Activated naive CD4-positive, alpha-beta T cell treated with anti-CD3 and anti-CD28 coated beads, Interleukin-2, amount 50 U/mL, for 72 hours (primary cell): ENCODE measurements at regions not wholly inside any gene's neighbourhood (a gene's known extent, or its start where the extent isn't known, plus 50 kb on each side); places are given as distances from the start of the nearest gene placed in this dataset.

ENCODE experiments used
- ATAC-seq, 2 donors: fragments of 150-1000 bp; cut with Tn5 transposase; 2 replicates each; pipeline ENCODE4 v1.10.0; 2021; ENCODE audit warnings: mild to moderate bottlenecking in 2 of 2, moderate library complexity in 2 of 2
- DNase-seq, 2 donors: peaks; one replicate each; pipeline ENCODE4 v3.0.0; 2021 to 2022; ENCODE audit warnings: low spot score in 2 of 2
- H3K27ac Mint-ChIP-seq, 2 donors: one replicate each; pipeline ENCODE4 v1.8.0; 2022; ENCODE audit warnings: mild to moderate bottlenecking in 2 of 2, mixed read lengths in 2 of 2
- H3K36me3 Mint-ChIP-seq, 2 donors: one replicate each; pipeline ENCODE4 v1.8.0; 2022; ENCODE audit warnings: mixed read lengths in 2 of 2
- H3K9me3 Mint-ChIP-seq, 2 donors: one replicate each; pipeline ENCODE4 v1.8.0; 2022; ENCODE audit warnings: mixed read lengths in 2 of 2

- no peaks in the 10 kb centered on the region for H3K9me3 Mint-ChIP-seq
These were observed 250.1 kb upstream of the NOCT start for GRCh38 chr4:138765442-138765841.

GRCh38 chr4:138761638-138762220 lies 253.9 kb upstream of the NOCT start:
- Mint-ChIP-seq H3K27ac (no peak overlapping the region), H3K36me3 (no peaks in the 10 kb centered on the region), H3K9me3 (no peaks in the 10 kb centered on the region)
- DNase-seq (no peak), ATAC-seq (no peak)

More at GRCh38 chr4:138765442-138765841, 250.1 kb upstream of the NOCT start:
- ATAC-seq: no peak
- no peak overlapping the region for H3K27ac Mint-ChIP-seq
- no peaks in the 10 kb centered on the region for H3K36me3 Mint-ChIP-seq
- no peak for DNase-seq

- no peaks in the 10 kb centered on the region for H3K36me3 Mint-ChIP-seq
- DNase-seq (no peak), ATAC-seq (no peak)
- peaks cover 4 to 5% of the 10 kb centered on the region in 2 donors for H3K9me3 Mint-ChIP-seq
- H3K27ac Mint-ChIP-seq: no peak overlapping the region
These were observed 256.1 kb upstream of the NOCT start for GRCh38 chr4:138759554-138759902.

GRCh38 chr4:138758876-138759553 lies 256.6 kb upstream of the NOCT start:
- no peak for ATAC-seq
- no peak overlapping the region for H3K27ac Mint-ChIP-seq

GRCh38 chr4:138758196-138758595 lies 257.4 kb upstream of the NOCT start:
- no peak overlapping the region for H3K27ac Mint-ChIP-seq
- ATAC-seq: no peak
- peaks cover 4 to 5% of the 10 kb centered on the region in 2 donors for H3K9me3 Mint-ChIP-seq
- H3K36me3 Mint-ChIP-seq: no peaks in the 10 kb centered on the region
- no peak for DNase-seq

More at GRCh38 chr4:138758876-138759553, 256.6 kb upstream of the NOCT start:
- no peak for DNase-seq
- Mint-ChIP-seq H3K9me3 (peaks cover 4 to 5% of the 10 kb centered on the region in 2 donors), H3K36me3 (no peaks in the 10 kb centered on the region)

- DNase-seq (no peak), ATAC-seq (no peak)
- no peak overlapping the region for H3K27ac Mint-ChIP-seq
- no peaks in the 10 kb centered on the region for H3K36me3 Mint-ChIP-seq
- H3K9me3 Mint-ChIP-seq: peaks cover 8% of the 10 kb centered on the region in 2 donors
These were observed 258.1 kb upstream of the NOCT start for GRCh38 chr4:138757432-138757831.

GRCh38 chr4:138756519-138756918 lies 259.1 kb upstream of the NOCT start:
- Mint-ChIP-seq H3K36me3 (no peaks in the 10 kb centered on the region), H3K9me3 (peaks cover 12 to 13% of the 10 kb centered on the region in 2 donors), H3K27ac (no peak overlapping the region)
- no peak for DNase-seq
- no peak for ATAC-seq

GRCh38 chr4:138751309-138751708 lies 264.3 kb upstream of the NOCT start:
- Mint-ChIP-seq H3K36me3 (no peaks in the 10 kb centered on the region), H3K27ac (no peak overlapping the region), H3K9me3 (peaks cover 12 to 16% of the 10 kb centered on the region in 2 donors)
- DNase-seq (no peak), ATAC-seq (no peak)

GRCh38 chr4:138749303-138749702 lies 266.3 kb upstream of the NOCT start:
- DNase-seq: no peak
- Mint-ChIP-seq H3K36me3 (no peaks in the 10 kb centered on the region), H3K9me3 (peaks cover 8 to 11% of the 10 kb centered on the region in 2 donors), H3K27ac (no peak overlapping the region)
- no peak for ATAC-seq

- peaks cover 0 to 9% of the 10 kb centered on the region in 2 donors for H3K9me3 Mint-ChIP-seq
- DNase-seq (no peak), ATAC-seq (no peak)
- H3K36me3 Mint-ChIP-seq: peaks cover 0 to 6% of the 10 kb centered on the region in 2 donors
- H3K27ac Mint-ChIP-seq: peak overlapping the region in 1 of 2 donors; percentile 7
These were observed 273.7 kb upstream of the NOCT start for GRCh38 chr4:138741766-138742377.

GRCh38 chr4:138740816-138741745 lies 274.5 kb upstream of the NOCT start:
- H3K9me3 Mint-ChIP-seq: peaks cover 0 to 9% of the 10 kb centered on the region in 2 donors
- no peak overlapping the region for H3K27ac Mint-ChIP-seq
- ATAC-seq (no peak), DNase-seq (no peak)
- H3K36me3 Mint-ChIP-seq: peaks cover 0 to 6% of the 10 kb centered on the region in 2 donors

- DNase-seq: no peak
- no peak for ATAC-seq
- H3K36me3 Mint-ChIP-seq: peaks cover 0 to 6% of the 10 kb centered on the region in 2 donors
- H3K9me3 Mint-ChIP-seq: peaks cover 0 to 9% of the 10 kb centered on the region in 2 donors
- H3K27ac Mint-ChIP-seq: no peak overlapping the region
These were observed 279.2 kb upstream of the NOCT start for GRCh38 chr4:138736362-138736761.

GRCh38 chr4:138734746-138735145 lies 280.8 kb upstream of the NOCT start:
- H3K9me3 Mint-ChIP-seq: no peaks in the 10 kb centered on the region
- no peak for DNase-seq
- no peak for ATAC-seq

GRCh38 chr4:138728566-138728965 lies 287.0 kb upstream of the NOCT start:
- no peaks in the 10 kb centered on the region for H3K36me3 Mint-ChIP-seq
- DNase-seq (no peak), ATAC-seq (no peak)
- no peaks in the 10 kb centered on the region for H3K9me3 Mint-ChIP-seq
- H3K27ac Mint-ChIP-seq: no peak overlapping the region

More at GRCh38 chr4:138734746-138735145, 280.8 kb upstream of the NOCT start:
- Mint-ChIP-seq H3K27ac (no peak overlapping the region), H3K36me3 (no peaks in the 10 kb centered on the region)

- Mint-ChIP-seq H3K27ac (no peak overlapping the region), H3K36me3 (no peaks in the 10 kb centered on the region), H3K9me3 (no peaks in the 10 kb centered on the region)
- DNase-seq (no peak), ATAC-seq (no peak)
These were observed 287.9 kb upstream of the NOCT start for GRCh38 chr4:138727731-138728130.

- ATAC-seq: no peak
- Mint-ChIP-seq H3K9me3 (no peaks in the 10 kb centered on the region), H3K27ac (no peak overlapping the region), H3K36me3 (no peaks in the 10 kb centered on the region)
- no peak for DNase-seq
These were observed 291.1 kb upstream of the NOCT start for GRCh38 chr4:138724530-138724929.
